HepG2 (cell line): ENCODE measurements at regions not wholly inside any gene's neighbourhood (a gene's known extent, or its start where the extent isn't known, plus 50 kb on each side); places are given as distances from the start of the nearest gene placed in this dataset.

Experiments
- CBX2 ChIP-seq, 2 experiments: fragments of 200-600 bp in 1 of 2; sonication (generic); formaldehyde crosslinking in 1 of 2; IDR thresholded peaks; 2 replicates each; pipeline versions ENCODE4 v1.7.0 to v1.8.1; 2018 to 2022; ENCODE audit warnings: low read depth in 2 of 2, low read length in 1 of 2, mild to moderate bottlenecking in 1 of 2, missing genetic modification reagents in 1 of 2
- FIP1L1 ChIP-seq: fragments of 200-400 bp; formaldehyde crosslinking; IDR thresholded peaks from 2 replicates; pipeline ENCODE4 v1.6.1; 2018; ENCODE audit warnings: low read depth, mild to moderate bottlenecking, low read length, moderate library complexity, borderline replicate concordance; ENCODE audit not compliant: insufficient read depth
- MBD4 ChIP-seq: IDR thresholded peaks from 2 replicates; pipeline ENCODE4 v1.6.1; 2012; ENCODE audit warnings: low read length, inconsistent platforms, borderline replicate concordance
- MYC ChIP-seq: sonication (generic); formaldehyde crosslinking; IDR thresholded peaks from 2 replicates; pipeline ENCODE4 v1.9.0; 2021; ENCODE audit warnings: missing genetic modification reagents, borderline replicate concordance
- NFE2L1 ChIP-seq: sonication (generic); formaldehyde crosslinking; IDR thresholded peaks from 2 replicates; pipeline ENCODE4 v1.4.0; 2020; ENCODE audit warnings: missing genetic modification reagents, mild to moderate bottlenecking, borderline replicate concordance
- PITX1 ChIP-seq: sonication (generic); formaldehyde crosslinking; IDR thresholded peaks from 2 replicates; pipeline ENCODE4 v1.5.1; 2020; ENCODE audit warnings: mild to moderate bottlenecking, missing genetic modification reagents
- SIX4 ChIP-seq: sonication (generic); formaldehyde crosslinking; IDR thresholded peaks from 2 replicates; pipeline ENCODE4 v1.4.0; 2020; ENCODE audit warnings: missing genetic modification reagents
- SOX13 ChIP-seq, 3 experiments: fragments of 450-650 bp in 1 of 3; sonication (generic) in 1 of 3; formaldehyde crosslinking in 1 of 3; IDR thresholded peaks in 2 of 3; conservative IDR thresholded peaks in 1 of 3; 2 replicates each; pipeline versions ENCODE4 v1.5.0 to v1.6.1; 2016 to 2020; ENCODE audit warnings: antibody characterized with exemption in 1 of 3, mild to moderate bottlenecking in 1 of 3, missing compliant biosample characterization in 1 of 3, missing genetic modification reagents in 1 of 3, moderate library complexity in 1 of 3
- TGIF2 ChIP-seq: IDR thresholded peaks from 2 replicates; pipeline ENCODE4 v1.6.1; 2016; ENCODE audit warnings: control low read depth, missing compliant biosample characterization
- TOPORS ChIP-seq: sonication (generic); formaldehyde crosslinking; IDR thresholded peaks from 2 replicates; pipeline ENCODE4 v1.8.0; 2023; ENCODE audit warnings: mild to moderate bottlenecking, missing genetic modification reagents
- ZFY ChIP-seq: sonication (generic); formaldehyde crosslinking; IDR thresholded peaks from 2 replicates; pipeline ENCODE4 v1.4.0; 2020; ENCODE audit warnings: missing genetic modification reagents
- ZNF232 ChIP-seq: sonication (generic); formaldehyde crosslinking; IDR thresholded peaks from 2 replicates; pipeline ENCODE4 v1.4.0; 2020; ENCODE audit warnings: missing genetic modification reagents, borderline replicate concordance
- ZNF235 ChIP-seq: sonication (generic); formaldehyde crosslinking; IDR thresholded peaks from 2 replicates; pipeline ENCODE4 v1.8.1; 2023; ENCODE audit warnings: mild to moderate bottlenecking, missing genetic modification reagents, borderline replicate concordance
- ZNF317 ChIP-seq: sonication (generic); formaldehyde crosslinking; IDR thresholded peaks from 2 replicates; pipeline ENCODE4 v1.5.0; 2020; ENCODE audit warnings: mild to moderate bottlenecking, missing genetic modification reagents
- ZNF343 ChIP-seq: sonication (generic); formaldehyde crosslinking; IDR thresholded peaks from 2 replicates; pipeline ENCODE4 v1.4.0; 2020; ENCODE audit warnings: mild to moderate bottlenecking, missing genetic modification reagents
- ZNF451 ChIP-seq: sonication (generic); formaldehyde crosslinking; IDR thresholded peaks from 2 replicates; pipeline ENCODE4 v1.5.0; 2020; ENCODE audit warnings: mild to moderate bottlenecking, missing genetic modification reagents
- ZNF460 ChIP-seq: sonication (generic); formaldehyde crosslinking; IDR thresholded peaks from 2 replicates; pipeline ENCODE4 v1.5.1; 2020; ENCODE audit warnings: missing genetic modification reagents, mild to moderate bottlenecking, borderline replicate concordance
- ZNF709 ChIP-seq: sonication (generic); formaldehyde crosslinking; IDR thresholded peaks from 2 replicates; pipeline ENCODE4 v1.5.0; 2020; ENCODE audit warnings: mild to moderate bottlenecking, missing genetic modification reagents
- ZNF720 ChIP-seq: sonication (generic); formaldehyde crosslinking; IDR thresholded peaks from 2 replicates; pipeline ENCODE4 v1.4.0; 2020; ENCODE audit warnings: missing genetic modification reagents
- ZNF75D ChIP-seq: sonication (generic); formaldehyde crosslinking; IDR thresholded peaks from 2 replicates; pipeline ENCODE4 v1.8.1; 2023; ENCODE audit warnings: missing genetic modification reagents, mild to moderate bottlenecking, borderline replicate concordance
- ZSCAN31 ChIP-seq: sonication (generic); formaldehyde crosslinking; IDR thresholded peaks from 2 replicates; pipeline ENCODE4 v1.5.0; 2020; ENCODE audit warnings: low read depth, mild to moderate bottlenecking, missing genetic modification reagents
- TF ChIP-seq, protein P1 (sequence below): sonication (generic); formaldehyde crosslinking; IDR thresholded peaks from 2 replicates; pipeline ENCODE4 v1.4.0; 2020; ENCODE audit warnings: mild to moderate bottlenecking, missing genetic modification reagents
- TF ChIP-seq, protein P2 (sequence below): sonication (generic); formaldehyde crosslinking; IDR thresholded peaks from 2 replicates; pipeline ENCODE4 v1.4.0; 2020; ENCODE audit warnings: missing genetic modification reagents
- TF ChIP-seq, protein P3 (sequence below): sonication (generic); formaldehyde crosslinking; IDR thresholded peaks from 2 replicates; pipeline ENCODE4 v1.5.0; 2020; ENCODE audit warnings: missing genetic modification reagents

DNA sequence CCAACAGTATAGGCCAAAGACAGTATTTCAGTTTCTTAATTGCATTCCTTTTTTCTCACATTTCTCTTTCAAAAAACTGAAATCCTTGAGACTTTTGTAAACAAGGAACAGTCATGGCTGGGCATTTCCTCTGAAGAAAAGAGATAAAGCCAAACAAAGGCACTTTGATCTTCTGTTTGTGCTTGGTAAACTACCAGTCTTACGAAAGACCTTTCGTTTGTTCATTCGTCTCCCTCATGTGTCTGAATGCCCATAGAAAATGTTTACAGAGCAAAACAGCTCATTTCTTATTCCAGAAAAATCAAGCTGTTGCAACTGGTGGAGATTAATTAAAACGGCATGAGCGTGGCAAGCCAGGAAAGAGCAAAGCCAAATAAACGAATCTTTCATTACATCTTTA, 178.0 kb downstream of the GASK1B start (continued):
- peak; percentile 100 for TF ChIP-seq SOX13 (IDR thresholded peaks at IDR 0.05)
- TF ChIP-seq SOX13 (CRISPR knock-in tag; conservative IDR thresholded peaks at IDR 0.05 in 1 of 2, IDR thresholded peaks at IDR 0.05 in 1 of 2), result peak in 1 of 2 experiments; percentile 100; a peak in 2 of 4 replicates
- peak; percentile 56; the same call in 1 of the 2 replicates for TF ChIP-seq TGIF2 (CRISPR knock-in tag)
- TF ChIP-seq, protein P1, sequence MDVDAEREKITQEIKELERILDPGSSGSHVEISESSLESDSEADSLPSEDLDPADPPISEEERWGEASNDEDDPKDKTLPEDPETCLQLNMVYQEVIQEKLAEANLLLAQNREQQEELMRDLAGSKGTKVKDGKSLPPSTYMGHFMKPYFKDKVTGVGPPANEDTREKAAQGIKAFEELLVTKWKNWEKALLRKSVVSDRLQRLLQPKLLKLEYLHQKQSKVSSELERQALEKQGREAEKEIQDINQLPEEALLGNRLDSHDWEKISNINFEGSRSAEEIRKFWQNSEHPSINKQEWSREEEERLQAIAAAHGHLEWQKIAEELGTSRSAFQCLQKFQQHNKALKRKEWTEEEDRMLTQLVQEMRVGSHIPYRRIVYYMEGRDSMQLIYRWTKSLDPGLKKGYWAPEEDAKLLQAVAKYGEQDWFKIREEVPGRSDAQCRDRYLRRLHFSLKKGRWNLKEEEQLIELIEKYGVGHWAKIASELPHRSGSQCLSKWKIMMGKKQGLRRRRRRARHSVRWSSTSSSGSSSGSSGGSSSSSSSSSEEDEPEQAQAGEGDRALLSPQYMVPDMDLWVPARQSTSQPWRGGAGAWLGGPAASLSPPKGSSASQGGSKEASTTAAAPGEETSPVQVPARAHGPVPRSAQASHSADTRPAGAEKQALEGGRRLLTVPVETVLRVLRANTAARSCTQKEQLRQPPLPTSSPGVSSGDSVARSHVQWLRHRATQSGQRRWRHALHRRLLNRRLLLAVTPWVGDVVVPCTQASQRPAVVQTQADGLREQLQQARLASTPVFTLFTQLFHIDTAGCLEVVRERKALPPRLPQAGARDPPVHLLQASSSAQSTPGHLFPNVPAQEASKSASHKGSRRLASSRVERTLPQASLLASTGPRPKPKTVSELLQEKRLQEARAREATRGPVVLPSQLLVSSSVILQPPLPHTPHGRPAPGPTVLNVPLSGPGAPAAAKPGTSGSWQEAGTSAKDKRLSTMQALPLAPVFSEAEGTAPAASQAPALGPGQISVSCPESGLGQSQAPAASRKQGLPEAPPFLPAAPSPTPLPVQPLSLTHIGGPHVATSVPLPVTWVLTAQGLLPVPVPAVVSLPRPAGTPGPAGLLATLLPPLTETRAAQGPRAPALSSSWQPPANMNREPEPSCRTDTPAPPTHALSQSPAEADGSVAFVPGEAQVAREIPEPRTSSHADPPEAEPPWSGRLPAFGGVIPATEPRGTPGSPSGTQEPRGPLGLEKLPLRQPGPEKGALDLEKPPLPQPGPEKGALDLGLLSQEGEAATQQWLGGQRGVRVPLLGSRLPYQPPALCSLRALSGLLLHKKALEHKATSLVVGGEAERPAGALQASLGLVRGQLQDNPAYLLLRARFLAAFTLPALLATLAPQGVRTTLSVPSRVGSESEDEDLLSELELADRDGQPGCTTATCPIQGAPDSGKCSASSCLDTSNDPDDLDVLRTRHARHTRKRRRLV (CRISPR knock-in tag), result no peak
- TF ChIP-seq CBX2 (IDR thresholded peaks at IDR 0.05; ENCODE audit: low read depth, low read length), result no peak
- no peak for TF ChIP-seq CBX2 (CRISPR knock-in tag; IDR thresholded peaks at IDR 0.05; ENCODE audit: low read depth)
- TF ChIP-seq, protein P2, sequence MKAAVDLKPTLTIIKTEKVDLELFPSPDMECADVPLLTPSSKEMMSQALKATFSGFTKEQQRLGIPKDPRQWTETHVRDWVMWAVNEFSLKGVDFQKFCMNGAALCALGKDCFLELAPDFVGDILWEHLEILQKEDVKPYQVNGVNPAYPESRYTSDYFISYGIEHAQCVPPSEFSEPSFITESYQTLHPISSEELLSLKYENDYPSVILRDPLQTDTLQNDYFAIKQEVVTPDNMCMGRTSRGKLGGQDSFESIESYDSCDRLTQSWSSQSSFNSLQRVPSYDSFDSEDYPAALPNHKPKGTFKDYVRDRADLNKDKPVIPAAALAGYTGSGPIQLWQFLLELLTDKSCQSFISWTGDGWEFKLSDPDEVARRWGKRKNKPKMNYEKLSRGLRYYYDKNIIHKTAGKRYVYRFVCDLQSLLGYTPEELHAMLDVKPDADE (CRISPR knock-in tag), result no peak
- TF ChIP-seq ZNF232 (CRISPR knock-in tag), result no peak
- TF ChIP-seq SIX4, result peak; percentile 90
- no peak for TF ChIP-seq ZNF235
- no peak for TF ChIP-seq ZNF451 (CRISPR knock-in tag)
- TF ChIP-seq ZNF75D (CRISPR knock-in tag), result no peak
- TF ChIP-seq MYC (CRISPR knock-in tag), result no peak
- TF ChIP-seq TOPORS (CRISPR knock-in tag), result no peak
- TF ChIP-seq, protein P3, sequence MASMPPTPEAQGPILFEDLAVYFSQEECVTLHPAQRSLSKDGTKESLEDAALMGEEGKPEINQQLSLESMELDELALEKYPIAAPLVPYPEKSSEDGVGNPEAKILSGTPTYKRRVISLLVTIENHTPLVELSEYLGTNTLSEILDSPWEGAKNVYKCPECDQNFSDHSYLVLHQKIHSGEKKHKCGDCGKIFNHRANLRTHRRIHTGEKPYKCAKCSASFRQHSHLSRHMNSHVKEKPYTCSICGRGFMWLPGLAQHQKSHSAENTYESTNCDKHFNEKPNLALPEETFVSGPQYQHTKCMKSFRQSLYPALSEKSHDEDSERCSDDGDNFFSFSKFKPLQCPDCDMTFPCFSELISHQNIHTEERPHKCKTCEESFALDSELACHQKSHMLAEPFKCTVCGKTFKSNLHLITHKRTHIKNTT (CRISPR knock-in tag), result no peak
- 0 out of 2 replicates have a peak, but pooled peaks have one; percentile 47 for TF ChIP-seq ZSCAN31 (CRISPR knock-in tag)
- TF ChIP-seq ZFY (CRISPR knock-in tag), result no peak; the same call in 1 of the 2 replicates
- no peak for TF ChIP-seq ZNF720
- no peak for TF ChIP-seq FIP1L1
- no peak for TF ChIP-seq ZNF317
- peak; percentile 100 for TF ChIP-seq MBD4
- peak; percentile 96 for TF ChIP-seq PITX1 (CRISPR knock-in tag)
- no peak for TF ChIP-seq ZNF343
- TF ChIP-seq ZNF460 (CRISPR knock-in tag), result no peak; the same call in 1 of the 2 replicates
- no peak for TF ChIP-seq NFE2L1
- no peak for TF ChIP-seq ZNF709 (CRISPR knock-in tag)
